Pancreas (tissue), 10 donors: ENCODE measurements at regions not wholly inside any gene's neighbourhood (a gene's known extent, or its start where the extent isn't known, plus 50 kb on each side); places are given as distances from the start of the nearest gene placed in this dataset.

Experiments used
- ATAC-seq, 4 donors: fragments of 200-7000 bp; cut with Tn5 transposase; one replicate each; pipeline versions ENCODE4 v1.8.0 to v1.9.1; 2020; ENCODE audit warnings: mild to moderate bottlenecking in 4 of 4, moderate library complexity in 4 of 4
- DNase-seq, 6 donors: peaks; one replicate each; pipeline ENCODE4 v3.0.0-alpha.2; 2020
- FAIRE-seq: peaks from 2 replicates; lab custom pipeline; 2012; peaks lifted over from hg19 to GRCh38; lab: Jason Lieb, UNC
- H3K27ac ChIP-seq, 4 donors: fragments of 200-600 bp; sonication (generic); 1 replicate in 3 of 4; 2 replicates in 1 of 4; pipeline versions ENCODE4 v1.5.0 to v1.8.0; 2020
- H3K27me3 ChIP-seq, 4 donors: fragments of 200-600 bp; one replicate each; pipeline ENCODE4 v1.8.0; 2021
- H3K36me3 ChIP-seq, 3 donors: fragments of 200-600 bp; sonication (generic) in 1 of 3; one replicate each; pipeline versions ENCODE4 v1.5.0 to v1.8.0; 2020 to 2021
- H3K4me1 ChIP-seq, 3 donors: fragments of 200-600 bp; one replicate each; pipeline ENCODE4 v1.8.0; 2021
- H3K4me3 ChIP-seq, 4 donors: fragments of 200-600 bp; sonication (generic) in 2 of 4; one replicate each; pipeline versions ENCODE4 v1.5.0 to v1.8.0; 2020 to 2021
- H3K9me3 ChIP-seq, 4 donors: fragments of 200-600 bp; one replicate each; pipeline ENCODE4 v1.8.0; 2021
- WGBS, 2 donors: extraction: QIAGEN DNeasy Blood & Tissue Kit; methylation state at CpG; one replicate each; pipeline ENCODE4 v1.1.7; 2013; 5-methylcytosine and 5-hydroxymethylcytosine counted together
- intact Hi-C, 3 donors: fragments of 100-400 bp; cut with DNase I; formaldehyde crosslinking; loops; one replicate each; pipeline versions ENCODE4 v1.11.1 to v1.14.2; 2022
- TF ChIP-seq, protein P1 (sequence below), 4 donors: fragments of 200-600 bp; sonication (generic) in 3 of 4; IDR thresholded peaks; one replicate each; pipeline versions ENCODE4 v1.5.0 to v1.8.0; 2021; ENCODE audit warnings: antibody characterized with exemption in 4 of 4
- donor health status: healthy with polysubstance abuse.
- donor health status: DM: no; HTN: no; CAD: no; lungs with moderate emphysema.
- donor health status: DM: no; HTN: no; CAD: no.
- donor health status: control.
- donor health status: control.
- donor health status: Bipolar disorder and iron deficiency.
- donor health status: DM: yes; HTN: yes; CAD: no.
- donor health status: DM: no; HTN: no; CAD: no.
- donor health status: DM: no; HTN: no; CAD: no.
- donor health status: DM: yes; HTN: yes; CAD: no.

DNA sequence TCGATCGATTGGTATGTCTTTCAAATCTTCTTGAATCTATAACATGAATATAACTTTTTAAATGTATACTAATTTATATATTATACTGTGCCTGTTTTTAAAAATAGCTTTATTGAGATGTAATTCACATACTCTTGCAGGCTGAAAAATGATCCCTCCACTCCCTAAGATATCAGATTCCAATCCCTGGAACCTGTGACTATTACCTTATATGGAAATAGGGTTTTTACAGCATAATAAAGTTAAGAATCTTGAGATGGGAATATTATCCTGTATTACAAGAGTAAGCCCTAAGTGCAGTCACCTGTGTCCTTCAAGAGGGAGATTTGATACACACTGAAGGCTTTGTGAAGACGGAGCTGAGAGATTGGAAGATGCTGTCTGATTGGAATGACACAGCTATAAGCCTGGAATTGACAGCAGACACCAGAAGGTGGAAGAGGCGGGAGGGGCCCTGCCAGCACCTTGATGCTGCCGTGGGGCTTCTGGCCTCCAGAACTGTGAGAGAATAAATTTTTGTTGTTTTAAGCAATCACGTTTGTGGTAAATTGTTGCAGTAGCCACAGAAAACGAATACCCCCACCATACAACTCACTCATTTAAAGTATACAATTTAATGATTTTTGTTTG, 161.3 kb downstream of the RMI1 start:
- Histone ChIP-seq H3K36me3 (no peaks in the 10 kb centered on the region), H3K27ac (no peak overlapping the region), H3K4me1 (peaks cover 0 to 8% (median 0%) of the 10 kb centered on the region in 3 donors), H3K4me3 (no peak overlapping the region), H3K27me3 (peaks cover 0 to 37% (median 10%) of the 10 kb centered on the region in 4 donors), H3K9me3 (no peaks in the 10 kb centered on the region)
- FAIRE-seq (no peak), ATAC-seq (no peak), DNase-seq (no peak)
- intact Hi-C loops = no loop called here
- WGBS, 2 donors = 70 to 74% methylated on average over 7 of the region's 7 CpGs
- TF ChIP-seq, protein P1, sequence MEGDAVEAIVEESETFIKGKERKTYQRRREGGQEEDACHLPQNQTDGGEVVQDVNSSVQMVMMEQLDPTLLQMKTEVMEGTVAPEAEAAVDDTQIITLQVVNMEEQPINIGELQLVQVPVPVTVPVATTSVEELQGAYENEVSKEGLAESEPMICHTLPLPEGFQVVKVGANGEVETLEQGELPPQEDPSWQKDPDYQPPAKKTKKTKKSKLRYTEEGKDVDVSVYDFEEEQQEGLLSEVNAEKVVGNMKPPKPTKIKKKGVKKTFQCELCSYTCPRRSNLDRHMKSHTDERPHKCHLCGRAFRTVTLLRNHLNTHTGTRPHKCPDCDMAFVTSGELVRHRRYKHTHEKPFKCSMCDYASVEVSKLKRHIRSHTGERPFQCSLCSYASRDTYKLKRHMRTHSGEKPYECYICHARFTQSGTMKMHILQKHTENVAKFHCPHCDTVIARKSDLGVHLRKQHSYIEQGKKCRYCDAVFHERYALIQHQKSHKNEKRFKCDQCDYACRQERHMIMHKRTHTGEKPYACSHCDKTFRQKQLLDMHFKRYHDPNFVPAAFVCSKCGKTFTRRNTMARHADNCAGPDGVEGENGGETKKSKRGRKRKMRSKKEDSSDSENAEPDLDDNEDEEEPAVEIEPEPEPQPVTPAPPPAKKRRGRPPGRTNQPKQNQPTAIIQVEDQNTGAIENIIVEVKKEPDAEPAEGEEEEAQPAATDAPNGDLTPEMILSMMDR (IDR thresholded peaks at IDR 0.05) = no peak

DNA sequence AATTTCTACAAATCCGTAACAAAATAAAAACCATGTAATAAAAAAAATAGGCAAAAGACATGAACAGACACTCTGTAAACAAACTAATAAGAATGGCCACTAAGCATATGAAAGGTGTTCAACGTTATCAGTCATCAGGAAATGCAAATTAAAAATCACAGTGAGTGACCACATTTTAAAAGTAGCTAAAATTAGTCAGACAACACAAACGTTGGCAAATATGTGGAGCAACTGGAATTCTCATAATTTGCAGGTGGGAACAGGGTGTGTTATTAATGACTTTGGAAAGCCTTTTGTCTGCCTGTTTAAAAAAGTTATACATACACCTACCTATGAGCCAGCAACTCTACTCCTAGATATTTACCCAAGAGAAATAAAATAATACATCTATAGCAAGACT, 164.4 kb downstream of the RMI1 start:
- FAIRE-seq = no peak
- intact Hi-C loops = no loop called here
- Histone ChIP-seq H3K27ac (no peak overlapping the region), H3K27me3 (peaks cover 0 to 37% (median 10%) of the 10 kb centered on the region in 4 donors), H3K4me3 (no peak overlapping the region), H3K36me3 (no peaks in the 10 kb centered on the region), H3K9me3 (no peaks in the 10 kb centered on the region), H3K4me1 (peaks cover 0 to 5% (median 0%) of the 10 kb centered on the region in 3 donors)
- WGBS, 2 donors = 48 to 50% methylated on average over 3 of the region's 3 CpGs
- DNase-seq = no peak
- TF ChIP-seq, protein P1 (IDR thresholded peaks at IDR 0.05) = no peak
- ATAC-seq = no peak

DNA sequence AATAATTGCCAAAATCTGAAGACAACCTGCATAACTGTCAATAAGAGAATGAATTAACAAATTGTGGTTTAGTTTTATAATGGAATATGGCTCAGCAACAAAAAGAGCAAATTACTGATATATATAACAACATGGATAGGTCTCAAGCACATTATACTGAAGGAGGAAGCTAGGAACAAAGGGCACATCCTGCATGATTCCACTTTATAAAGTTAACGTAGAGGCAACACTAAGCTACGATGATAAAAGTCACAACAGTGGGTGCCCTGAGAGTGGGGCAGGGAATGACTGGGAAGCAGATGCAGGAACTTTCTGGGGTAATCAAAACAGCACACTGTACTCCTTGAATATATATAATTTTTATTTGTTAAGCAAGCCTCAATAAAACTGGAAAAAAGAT, 165.2 kb downstream of the RMI1 start:
- peaks cover 0 to 35% (median 7%) of the 10 kb centered on the region in 4 donors for H3K27me3 ChIP-seq
- FAIRE-seq (no peak), ATAC-seq (no peak), DNase-seq (no peak)
- no peaks in the 10 kb centered on the region for H3K36me3 ChIP-seq
- no peak overlapping the region for H3K27ac ChIP-seq
- TF ChIP-seq, protein P1 (IDR thresholded peaks at IDR 0.05) = no peak
- H3K4me1 ChIP-seq = peaks cover 0 to 4% (median 0%) of the 10 kb centered on the region in 3 donors
- intact Hi-C loops = no loop called here
- H3K4me3 ChIP-seq = no peak overlapping the region
- H3K9me3 ChIP-seq = no peaks in the 10 kb centered on the region
- 76 to 82% methylated on average over 2 of the region's 2 CpGs for WGBS, 2 donors

DNA sequence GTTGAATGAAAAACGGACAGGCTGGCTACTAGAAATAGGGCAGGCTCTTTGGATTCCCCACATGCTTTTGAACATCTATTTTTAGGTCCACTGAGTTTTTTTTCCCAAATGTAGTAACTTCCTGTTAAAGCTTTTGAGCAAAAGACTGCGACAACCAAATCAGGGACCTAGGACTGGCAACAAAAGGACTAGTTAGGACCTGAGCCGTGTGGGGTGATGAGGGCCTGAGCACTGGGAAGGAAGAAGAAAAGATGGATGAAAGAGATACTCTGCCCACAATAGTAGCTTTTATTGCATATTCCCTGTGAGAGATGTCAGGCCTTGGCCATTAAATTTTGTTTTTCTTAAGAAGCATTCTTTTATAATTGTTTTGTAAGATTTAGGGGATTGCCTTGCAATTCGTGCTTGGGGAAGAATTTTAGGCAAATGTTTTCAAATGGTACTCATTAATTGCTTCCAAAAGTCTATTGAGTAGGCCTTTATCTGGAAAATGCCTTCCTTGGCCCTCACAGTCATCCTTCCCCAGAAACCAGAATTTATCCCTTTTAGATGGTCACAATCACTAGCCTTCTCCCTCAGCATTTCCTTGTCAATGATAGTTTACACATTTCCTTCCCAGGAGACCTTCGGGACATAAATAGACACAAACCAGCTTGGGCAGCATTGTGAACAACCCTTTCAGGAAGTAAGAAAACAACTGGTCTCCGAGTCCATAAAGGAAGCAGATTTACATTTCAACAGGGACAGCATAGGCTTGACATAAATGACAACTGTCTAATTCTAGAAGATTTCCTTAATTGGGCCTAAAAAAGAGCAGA, 166.5 kb downstream of the RMI1 start:
- no peak overlapping the region for H3K4me3 ChIP-seq
- no peak for FAIRE-seq
- TF ChIP-seq, protein P1 (IDR thresholded peaks at IDR 0.05) = no peak
- no peak for ATAC-seq
- H3K36me3 ChIP-seq = no peaks in the 10 kb centered on the region
- 62 to 69% methylated on average over 6 of the region's 6 CpGs for WGBS, 2 donors
- intact Hi-C loops = no loop called here
- DNase-seq = no peak
- H3K27me3 ChIP-seq = peaks cover 0 to 22% (median 4%) of the 10 kb centered on the region in 4 donors
- no peaks in the 10 kb centered on the region for H3K4me1 ChIP-seq
- H3K9me3 ChIP-seq = no peaks in the 10 kb centered on the region
- H3K27ac ChIP-seq = no peak overlapping the region

DNA sequence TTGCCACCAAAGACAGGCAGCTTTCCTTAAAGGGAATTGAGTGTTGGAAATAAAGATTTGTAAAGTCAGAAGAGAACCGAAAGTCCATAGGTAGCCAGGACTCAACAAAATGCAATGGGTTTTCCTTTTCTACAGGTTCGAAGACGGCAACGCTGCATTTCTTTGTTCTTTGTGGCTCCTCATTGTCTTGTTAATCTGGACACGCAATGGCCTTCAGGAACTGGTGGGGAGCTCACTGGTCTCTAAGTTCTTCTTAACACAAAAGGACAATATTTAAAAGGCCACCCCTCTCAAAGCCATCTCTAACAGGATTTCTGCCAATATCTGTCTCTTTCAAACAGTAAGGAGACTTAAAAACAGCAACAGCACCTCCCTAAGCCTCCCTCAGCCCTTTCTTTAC, 170.6 kb downstream of the RMI1 start:
- TF ChIP-seq, protein P1 (IDR thresholded peaks at IDR 0.05) = no peak
- FAIRE-seq (no peak), ATAC-seq (no peak)

More for the DNA sequence above, 170.6 kb downstream of the RMI1 start:
- H3K36me3 ChIP-seq = no peaks in the 10 kb centered on the region
- no peaks in the 10 kb centered on the region for H3K4me1 ChIP-seq
- no peak overlapping the region for H3K4me3 ChIP-seq
- intact Hi-C loops = no loop called here
- DNase-seq = no peak
- H3K9me3 ChIP-seq = no peaks in the 10 kb centered on the region
- H3K27me3 ChIP-seq = no peaks in the 10 kb centered on the region
- WGBS, 2 donors = 79 to 90% methylated on average over 5 of the region's 5 CpGs
- H3K27ac ChIP-seq = no peak overlapping the region
